Esophagus muscularis mucosa (tissue), 4 donors: ENCODE measurements at regions not wholly inside any gene's neighbourhood (a gene's known extent, or its start where the extent isn't known, plus 50 kb on each side); places are given as distances from the start of the nearest gene placed in this dataset.

Experiments
- DNase-seq: peaks from one replicate; pipeline ENCODE4 v3.0.0-alpha.2; 2017; ENCODE audit errors: extremely low spot score
- H3K27ac ChIP-seq, 4 donors: fragments of 200-600 bp; sonication (generic); replicated peaks in 1 of 4; 1 replicate in 3 of 4; 2 replicates in 1 of 4; pipeline ENCODE4 v1.5.1; 2016 to 2019; ENCODE audit warnings: mild to moderate bottlenecking in 1 of 4
- H3K27me3 ChIP-seq, 4 donors: fragments of 200-600 bp; sonication (generic); one replicate each; pipeline versions ENCODE4 v1.5.1 to v1.6.0; 2016 to 2019
- H3K36me3 ChIP-seq, 4 donors: fragments of 200-600 bp; sonication (generic); one replicate each; pipeline ENCODE4 v1.5.1; 2016 to 2019
- H3K4me1 ChIP-seq, 4 donors: fragments of 200-600 bp; sonication (generic); one replicate each; pipeline ENCODE4 v1.5.1; 2016 to 2019
- H3K4me3 ChIP-seq, 4 donors: fragments of 200-600 bp; sonication (generic); 1 replicate in 2 of 4; 2 replicates in 2 of 4; pipeline ENCODE4 v1.5.1; 2016 to 2019; ENCODE audit warnings: mild to moderate bottlenecking in 4 of 4, moderate library complexity in 1 of 4
- H3K9me3 ChIP-seq, 4 donors: fragments of 200-600 bp; sonication (generic); 1 replicate in 3 of 4; 2 replicates in 1 of 4; pipeline ENCODE4 v1.5.1; 2016 to 2019
- EP300 ChIP-seq: sonication (generic); formaldehyde crosslinking; IDR thresholded peaks from one replicate; pipeline ENCODE4 v1.6.1; 2017; ENCODE audit warnings: antibody characterized with exemption
- POLR2A ChIP-seq: fragments of 450-650 bp; IDR thresholded peaks from one replicate; pipeline ENCODE4 v1.6.1; 2017; ENCODE audit warnings: antibody characterized with exemption, moderate library complexity, mild to moderate bottlenecking, low read depth
- POLR2AphosphoS5 ChIP-seq, 2 donors: sonication (generic); formaldehyde crosslinking; IDR thresholded peaks; one replicate each; pipeline ENCODE4 v1.6.1; 2017; ENCODE audit warnings: antibody characterized with exemption in 2 of 2
- WGBS: methylation state at CpG from one replicate; pipeline ENCODE4 v1.1.5; 2018; 5-methylcytosine and 5-hydroxymethylcytosine counted together
- intact Hi-C: fragments of 100-400 bp; cut with DNase I; formaldehyde crosslinking; loops from one replicate; pipeline ENCODE4 v1.15.1; 2023
- TF ChIP-seq, protein P1 (sequence below), 3 experiments: fragments of 200-600 bp in 2 of 3; fragments of 450-650 bp in 1 of 3; sonication (generic) in 2 of 3; IDR thresholded peaks; one replicate each; pipeline ENCODE4 v1.5.1; 2017 to 2019; ENCODE audit warnings: antibody characterized with exemption in 3 of 3, mild to moderate bottlenecking in 2 of 3, moderate library complexity in 1 of 3

DNA sequence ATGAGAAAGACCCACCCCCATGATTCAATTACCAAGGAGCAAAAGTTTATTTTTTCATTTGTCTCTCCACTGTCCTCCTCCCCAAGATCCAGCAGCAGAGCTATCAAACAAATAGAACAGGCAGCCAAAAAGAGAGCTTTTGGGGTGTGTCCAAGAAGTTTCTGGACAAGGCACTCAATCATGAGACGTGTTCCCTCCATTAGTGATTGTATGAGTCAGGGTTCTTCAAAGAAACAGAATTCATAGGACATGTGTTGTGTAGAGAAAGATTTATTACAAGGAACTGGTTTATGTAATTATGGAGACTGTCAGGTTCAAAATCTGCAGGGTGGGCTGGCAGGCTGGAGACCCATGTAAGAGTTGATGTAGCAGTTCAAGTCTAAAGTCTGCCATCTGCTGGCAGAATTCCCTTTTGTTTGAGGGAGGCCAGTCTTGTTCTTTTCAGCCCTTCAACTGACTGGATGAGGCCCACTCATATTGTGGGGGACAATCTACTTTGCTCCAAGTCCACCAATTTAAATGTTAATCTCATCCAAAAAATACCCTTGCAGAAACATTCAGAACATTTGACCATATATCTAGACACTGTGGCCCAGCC is 248.1 kb upstream of the OPRM1 start:
- H3K27me3 ChIP-seq: no peaks in the 10 kb centered on the region
- H3K36me3 ChIP-seq: no peaks in the 10 kb centered on the region
- no peaks in the 10 kb centered on the region for H3K4me1 ChIP-seq
- H3K27ac ChIP-seq: no peak overlapping the region
- intact Hi-C loops: no loop called here
- TF ChIP-seq EP300 (no peak), POLR2A (no peak), POLR2AphosphoS5 (IDR thresholded peaks at IDR 0.05) (no peak)
- TF ChIP-seq, protein P1, sequence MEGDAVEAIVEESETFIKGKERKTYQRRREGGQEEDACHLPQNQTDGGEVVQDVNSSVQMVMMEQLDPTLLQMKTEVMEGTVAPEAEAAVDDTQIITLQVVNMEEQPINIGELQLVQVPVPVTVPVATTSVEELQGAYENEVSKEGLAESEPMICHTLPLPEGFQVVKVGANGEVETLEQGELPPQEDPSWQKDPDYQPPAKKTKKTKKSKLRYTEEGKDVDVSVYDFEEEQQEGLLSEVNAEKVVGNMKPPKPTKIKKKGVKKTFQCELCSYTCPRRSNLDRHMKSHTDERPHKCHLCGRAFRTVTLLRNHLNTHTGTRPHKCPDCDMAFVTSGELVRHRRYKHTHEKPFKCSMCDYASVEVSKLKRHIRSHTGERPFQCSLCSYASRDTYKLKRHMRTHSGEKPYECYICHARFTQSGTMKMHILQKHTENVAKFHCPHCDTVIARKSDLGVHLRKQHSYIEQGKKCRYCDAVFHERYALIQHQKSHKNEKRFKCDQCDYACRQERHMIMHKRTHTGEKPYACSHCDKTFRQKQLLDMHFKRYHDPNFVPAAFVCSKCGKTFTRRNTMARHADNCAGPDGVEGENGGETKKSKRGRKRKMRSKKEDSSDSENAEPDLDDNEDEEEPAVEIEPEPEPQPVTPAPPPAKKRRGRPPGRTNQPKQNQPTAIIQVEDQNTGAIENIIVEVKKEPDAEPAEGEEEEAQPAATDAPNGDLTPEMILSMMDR (IDR thresholded peaks at IDR 0.05): no peak
- 40% methylated on average over 1 of the region's 1 CpG for WGBS
- no peak for DNase-seq
- H3K4me3 ChIP-seq: no peak overlapping the region
- no peaks in the 10 kb centered on the region for H3K9me3 ChIP-seq

DNA sequence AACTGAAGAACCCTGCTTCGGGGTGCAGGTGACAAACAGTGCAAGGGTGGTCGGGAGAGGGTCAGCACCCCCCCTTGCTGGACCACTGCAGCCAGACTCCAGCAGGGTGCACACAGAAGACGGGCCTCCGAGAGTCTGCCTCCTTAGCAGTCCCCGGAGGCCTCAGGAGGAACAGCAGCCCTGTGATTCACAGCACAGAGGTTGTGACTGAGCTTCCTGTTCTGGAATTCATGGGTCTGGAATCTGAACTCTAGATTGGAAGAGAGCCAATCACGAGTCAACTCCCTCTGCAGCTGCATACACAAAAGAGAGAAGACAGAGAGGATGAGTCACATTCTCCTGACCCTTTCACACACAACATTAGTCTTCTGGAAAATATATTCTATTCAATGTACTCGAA is 249.0 kb upstream of the OPRM1 start:
- H3K36me3 ChIP-seq: no peaks in the 10 kb centered on the region
- intact Hi-C loops: no loop called here
- WGBS: 62% methylated on average over 7 of the region's 7 CpGs
- H3K4me1 ChIP-seq: no peaks in the 10 kb centered on the region
- no peaks in the 10 kb centered on the region for H3K27me3 ChIP-seq
- H3K4me3 ChIP-seq: no peak overlapping the region
- no peak for TF ChIP-seq EP300
- TF ChIP-seq POLR2A: no peak
- TF ChIP-seq POLR2AphosphoS5 (IDR thresholded peaks at IDR 0.05): no peak
- TF ChIP-seq, protein P1 (IDR thresholded peaks at IDR 0.05): no peak
- H3K9me3 ChIP-seq: no peaks in the 10 kb centered on the region
- no peak for DNase-seq
- H3K27ac ChIP-seq: no peak overlapping the region

DNA sequence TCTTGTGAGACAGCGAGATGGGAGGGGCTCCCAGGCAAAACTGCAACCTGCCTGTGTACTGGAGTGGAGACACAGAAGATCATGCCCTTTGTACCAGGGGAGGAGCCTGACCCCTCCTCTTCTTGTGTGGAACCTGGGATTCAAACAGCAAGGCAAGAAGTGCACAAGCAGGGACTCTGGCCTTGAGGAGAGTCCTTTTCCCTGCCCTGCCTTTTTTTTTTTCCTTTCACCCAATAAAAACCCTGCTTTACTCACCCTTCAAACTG is 251.8 kb upstream of the OPRM1 start:
- no peaks in the 10 kb centered on the region for H3K4me1 ChIP-seq
- H3K27me3 ChIP-seq: no peaks in the 10 kb centered on the region
- WGBS: 0% methylated on average over 1 of the region's 1 CpG
- DNase-seq: no peak
- TF ChIP-seq, protein P1 (IDR thresholded peaks at IDR 0.05): no peak
- no peak for TF ChIP-seq EP300
- no peak for TF ChIP-seq POLR2A
- no peak for TF ChIP-seq POLR2AphosphoS5 (IDR thresholded peaks at IDR 0.05)
- no peak overlapping the region for H3K4me3 ChIP-seq
- no peaks in the 10 kb centered on the region for H3K36me3 ChIP-seq
- intact Hi-C loops: no loop called here
- no peak overlapping the region for H3K27ac ChIP-seq
- H3K9me3 ChIP-seq: no peaks in the 10 kb centered on the region

DNA sequence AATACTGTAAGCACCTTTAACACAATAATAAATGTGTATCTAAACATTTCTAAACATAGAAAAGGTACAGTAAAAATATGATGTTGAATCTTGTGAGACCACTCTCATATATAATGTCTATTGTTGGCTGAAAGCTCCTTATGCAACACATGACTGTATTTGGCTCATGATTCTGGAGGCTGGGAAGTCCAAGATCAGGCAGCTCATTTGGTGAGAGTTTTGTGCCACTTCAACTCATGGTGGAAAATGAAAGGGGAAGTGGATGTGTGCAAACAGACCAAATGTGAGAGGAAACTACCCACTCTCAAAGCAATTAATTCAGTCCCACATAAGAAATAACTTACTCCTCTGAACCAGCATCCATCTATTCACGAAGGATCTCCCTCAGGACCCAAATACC is 257.7 kb upstream of the OPRM1 start:
- H3K36me3 ChIP-seq: no peaks in the 10 kb centered on the region
- no peak for DNase-seq
- no peaks in the 10 kb centered on the region for H3K27me3 ChIP-seq
- H3K4me3 ChIP-seq: no peak overlapping the region
- peaks cover 0 to 9% (median 0%) of the 10 kb centered on the region in 4 donors for H3K9me3 ChIP-seq
- TF ChIP-seq POLR2A (no peak), EP300 (no peak), POLR2AphosphoS5 (IDR thresholded peaks at IDR 0.05) (no peak)
- TF ChIP-seq, protein P1 (IDR thresholded peaks at IDR 0.05): no peak
- intact Hi-C loops: no loop called here
- no peak overlapping the region for H3K27ac ChIP-seq
- H3K4me1 ChIP-seq: no peaks in the 10 kb centered on the region
- WGBS: 89% methylated on average over 1 of the region's 1 CpG

DNA sequence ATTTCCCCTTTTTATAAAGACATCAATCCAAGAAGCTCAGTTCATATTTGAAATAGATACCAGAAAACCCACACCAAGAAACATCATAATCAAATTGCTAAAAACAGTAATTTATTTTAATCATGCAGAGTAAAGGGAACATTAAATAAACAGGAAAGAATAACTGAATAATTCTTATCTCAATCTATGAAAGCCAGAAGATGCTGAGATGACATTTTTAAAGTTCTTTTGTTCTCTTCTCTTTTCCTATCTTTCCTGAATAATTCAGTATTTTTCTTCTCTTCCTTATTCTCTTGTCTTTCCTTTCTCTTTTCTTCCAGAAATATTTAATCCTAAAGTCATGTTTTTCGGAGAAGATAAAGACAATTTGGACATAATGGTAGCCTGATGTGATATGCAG is 259.0 kb upstream of the OPRM1 start:
- Histone ChIP-seq H3K4me3 (no peak overlapping the region), H3K27ac (no peak overlapping the region), H3K4me1 (no peaks in the 10 kb centered on the region), H3K36me3 (no peaks in the 10 kb centered on the region), H3K27me3 (no peaks in the 10 kb centered on the region), H3K9me3 (peaks cover 0 to 9% (median 0%) of the 10 kb centered on the region in 4 donors)
- DNase-seq: no peak
- no peak for TF ChIP-seq EP300
- TF ChIP-seq POLR2AphosphoS5 (IDR thresholded peaks at IDR 0.05): no peak
- TF ChIP-seq, protein P1 (IDR thresholded peaks at IDR 0.05): no peak
- TF ChIP-seq POLR2A: no peak
- intact Hi-C loops: no loop called here
- 81% methylated on average over 1 of the region's 1 CpG for WGBS
